ENCODE measurements at regions not wholly inside any gene's neighbourhood (a gene's known extent, or its start where the extent isn't known, plus 50 kb on each side); places are given as distances from the start of the nearest gene placed in this dataset.

GRCh38 chr9:78857373-78858225, 560.7 kb downstream of the PSAT1 start:
- TF ChIP-seq EP300 (IDR thresholded peaks at IDR 0.05) (no peak), POLR2A (IDR thresholded peaks at IDR 0.05) (no peak), CTCF (IDR thresholded peaks at IDR 0.05) (no peak)
- WGBS, 3 donors, result 64 to 70% (median 66%) methylated on average over 23 of the region's 23 CpGs
- Histone ChIP-seq H3K4me3 (no peak overlapping the region), H3K4me1 (ENCODE audit: insufficient read depth) (no peaks in the 10 kb centered on the region), H3K36me3 (no peaks in the 10 kb centered on the region), H3K27ac (no peak overlapping the region), H3K27me3 (no peaks in the 10 kb centered on the region), H3K9me3 (no peaks in the 10 kb centered on the region)
- DNase-seq, result no peak
- intact Hi-C loops (cut with DNase I), result no loop called here

GRCh38 chr9:78858266-78858665, 561.3 kb downstream of the PSAT1 start:
- H3K27me3 ChIP-seq, result no peaks in the 10 kb centered on the region
- H3K4me1 ChIP-seq (ENCODE audit: insufficient read depth), result no peaks in the 10 kb centered on the region
- no peak for DNase-seq
- no peak overlapping the region for H3K4me3 ChIP-seq
- no peaks in the 10 kb centered on the region for H3K36me3 ChIP-seq
- intact Hi-C loops (cut with DNase I), result no loop called here
- TF ChIP-seq CTCF (IDR thresholded peaks at IDR 0.05) (no peak), POLR2A (IDR thresholded peaks at IDR 0.05) (no peak), EP300 (IDR thresholded peaks at IDR 0.05) (no peak)
- no peak overlapping the region for H3K27ac ChIP-seq
- 61 to 65% (median 63%) methylated on average over 1 of the region's 1 CpG for WGBS, 3 donors
- H3K9me3 ChIP-seq, result no peaks in the 10 kb centered on the region

- Histone ChIP-seq H3K27ac (no peak overlapping the region), H3K4me3 (no peak overlapping the region), H3K9me3 (no peaks in the 10 kb centered on the region), H3K36me3 (no peaks in the 10 kb centered on the region), H3K4me1 (ENCODE audit: insufficient read depth) (no peaks in the 10 kb centered on the region), H3K27me3 (no peaks in the 10 kb centered on the region)
- TF ChIP-seq CTCF (IDR thresholded peaks at IDR 0.05) (no peak), POLR2A (IDR thresholded peaks at IDR 0.05) (no peak), EP300 (IDR thresholded peaks at IDR 0.05) (no peak)
- intact Hi-C loops (cut with DNase I), result no loop called here
- DNase-seq, result no peak
These were observed 564.0 kb downstream of the PSAT1 start for GRCh38 chr9:78860801-78861475.

- 22 to 48% (median 29%) methylated on average over 4 of the region's 4 CpGs for WGBS, 3 donors
- Histone ChIP-seq H3K4me3 (no peak overlapping the region), H3K36me3 (no peaks in the 10 kb centered on the region), H3K9me3 (no peaks in the 10 kb centered on the region), H3K27ac (no peak overlapping the region), H3K27me3 (no peaks in the 10 kb centered on the region), H3K4me1 (ENCODE audit: insufficient read depth) (no peaks in the 10 kb centered on the region)
- intact Hi-C loops (cut with DNase I), result no loop called here
- DNase-seq, result no peak
- TF ChIP-seq CTCF (IDR thresholded peaks at IDR 0.05) (no peak), POLR2A (IDR thresholded peaks at IDR 0.05) (no peak), EP300 (IDR thresholded peaks at IDR 0.05) (no peak)
These were observed 566.6 kb downstream of the PSAT1 start for GRCh38 chr9:78863531-78863930.

Measured in ovary (tissue), 7 donors.